Esophagus squamous epithelium (tissue), 5 donors: ENCODE measurements at regions not wholly inside any gene's neighbourhood (a gene's known extent, or its start where the extent isn't known, plus 50 kb on each side); places are given as distances from the start of the nearest gene placed in this dataset.

Experiments used
- DNase-seq: peaks from one replicate; lab custom pipeline; 2025; lab: John Stamatoyannopoulos, UW
- H3K27ac ChIP-seq, 4 donors: fragments of 200-600 bp; sonication (generic); one replicate each; pipeline ENCODE4 v1.5.1; 2016 to 2019; ENCODE audit warnings: mild to moderate bottlenecking in 1 of 4
- H3K27me3 ChIP-seq, 4 donors: fragments of 200-600 bp; sonication (generic); 1 replicate in 3 of 4; 2 replicates in 1 of 4; pipeline versions ENCODE4 v1.5.1 to v1.6.0; 2017 to 2021; ENCODE audit warnings: antibody characterized with exemption in 1 of 4
- H3K36me3 ChIP-seq, 3 donors: fragments of 200-600 bp; sonication (generic); one replicate each; pipeline ENCODE4 v1.5.1; 2016 to 2019
- H3K4me1 ChIP-seq, 3 donors: fragments of 200-600 bp; sonication (generic); one replicate each; pipeline ENCODE4 v1.5.1; 2017 to 2019
- H3K4me3 ChIP-seq, 4 donors: fragments of 200-600 bp; sonication (generic); 1 replicate in 3 of 4; 2 replicates in 1 of 4; pipeline ENCODE4 v1.5.1; 2016 to 2019; ENCODE audit warnings: mild to moderate bottlenecking in 2 of 4, moderate library complexity in 1 of 4
- H3K9me3 ChIP-seq, 3 donors: fragments of 200-600 bp; sonication (generic); one replicate each; pipeline ENCODE4 v1.5.1; 2016 to 2019
- POLR2A ChIP-seq, 4 donors: fragments of 450-650 bp; IDR thresholded peaks; one replicate each; pipeline ENCODE4 v1.6.1; 2017; ENCODE audit warnings: antibody characterized with exemption in 4 of 4, mild to moderate bottlenecking in 4 of 4, moderate library complexity in 3 of 4
- WGBS, 2 donors: methylation state at CpG; one replicate each; pipeline ENCODE4 v1.1.5; 2018; 5-methylcytosine and 5-hydroxymethylcytosine counted together
- intact Hi-C: fragments of 100-400 bp; cut with DNase I; formaldehyde crosslinking; loops from one replicate; pipeline ENCODE4 v1.15.0; 2022
- TF ChIP-seq, protein P1 (sequence below), 6 experiments: fragments of 450-650 bp in 4 of 6; fragments of 200-600 bp in 2 of 6; sonication (generic) in 2 of 6; IDR thresholded peaks; one replicate each; pipeline ENCODE4 v1.5.1; 2016 to 2019; ENCODE audit warnings: antibody characterized with exemption in 6 of 6, mild to moderate bottlenecking in 4 of 6, moderate library complexity in 4 of 6
- donor health status: DM: yes; HTN: yes; CAD: no.

GRCh38 chr2:195051401-195051800 lies 605.6 kb upstream of the SLC39A10 start:
- TF ChIP-seq, protein P1, sequence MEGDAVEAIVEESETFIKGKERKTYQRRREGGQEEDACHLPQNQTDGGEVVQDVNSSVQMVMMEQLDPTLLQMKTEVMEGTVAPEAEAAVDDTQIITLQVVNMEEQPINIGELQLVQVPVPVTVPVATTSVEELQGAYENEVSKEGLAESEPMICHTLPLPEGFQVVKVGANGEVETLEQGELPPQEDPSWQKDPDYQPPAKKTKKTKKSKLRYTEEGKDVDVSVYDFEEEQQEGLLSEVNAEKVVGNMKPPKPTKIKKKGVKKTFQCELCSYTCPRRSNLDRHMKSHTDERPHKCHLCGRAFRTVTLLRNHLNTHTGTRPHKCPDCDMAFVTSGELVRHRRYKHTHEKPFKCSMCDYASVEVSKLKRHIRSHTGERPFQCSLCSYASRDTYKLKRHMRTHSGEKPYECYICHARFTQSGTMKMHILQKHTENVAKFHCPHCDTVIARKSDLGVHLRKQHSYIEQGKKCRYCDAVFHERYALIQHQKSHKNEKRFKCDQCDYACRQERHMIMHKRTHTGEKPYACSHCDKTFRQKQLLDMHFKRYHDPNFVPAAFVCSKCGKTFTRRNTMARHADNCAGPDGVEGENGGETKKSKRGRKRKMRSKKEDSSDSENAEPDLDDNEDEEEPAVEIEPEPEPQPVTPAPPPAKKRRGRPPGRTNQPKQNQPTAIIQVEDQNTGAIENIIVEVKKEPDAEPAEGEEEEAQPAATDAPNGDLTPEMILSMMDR (IDR thresholded peaks at IDR 0.05) = no peak
- no peak for TF ChIP-seq POLR2A (IDR thresholded peaks at IDR 0.05)
- intact Hi-C loops = no loop called here
- Histone ChIP-seq H3K4me3 (no peak overlapping the region), H3K36me3 (no peaks in the 10 kb centered on the region), H3K4me1 (no peaks in the 10 kb centered on the region), H3K9me3 (no peaks in the 10 kb centered on the region), H3K27ac (no peak overlapping the region), H3K27me3 (no peaks in the 10 kb centered on the region)
- no peak for DNase-seq

- 64 to 65% methylated on average over 1 of the region's 1 CpG for WGBS, 2 donors
- Histone ChIP-seq H3K9me3 (no peaks in the 10 kb centered on the region), H3K27me3 (no peaks in the 10 kb centered on the region), H3K4me3 (no peak overlapping the region), H3K27ac (no peak overlapping the region), H3K4me1 (no peaks in the 10 kb centered on the region), H3K36me3 (no peaks in the 10 kb centered on the region)
- DNase-seq = no peak
- intact Hi-C loops = no loop called here
- TF ChIP-seq POLR2A (IDR thresholded peaks at IDR 0.05) = no peak
- TF ChIP-seq, protein P1 (IDR thresholded peaks at IDR 0.05) = no peak
Measured at GRCh38 chr2:195049372-195050031, 607.5 kb upstream of the SLC39A10 start.

GRCh38 chr2:195047955-195048354 lies 609.1 kb upstream of the SLC39A10 start:
- Histone ChIP-seq H3K4me1 (no peaks in the 10 kb centered on the region), H3K27ac (no peak overlapping the region), H3K36me3 (no peaks in the 10 kb centered on the region), H3K9me3 (no peaks in the 10 kb centered on the region), H3K27me3 (no peaks in the 10 kb centered on the region), H3K4me3 (no peak overlapping the region)
- WGBS, 2 donors = 58 to 84% methylated on average over 2 of the region's 2 CpGs
- no peak for DNase-seq
- TF ChIP-seq POLR2A (IDR thresholded peaks at IDR 0.05) = no peak
- TF ChIP-seq, protein P1 (IDR thresholded peaks at IDR 0.05) = no peak
- intact Hi-C loops = no loop called here

- no peak for TF ChIP-seq POLR2A (IDR thresholded peaks at IDR 0.05)
- TF ChIP-seq, protein P1 (IDR thresholded peaks at IDR 0.05) = no peak
- WGBS, 2 donors = 93 to 100% methylated on average over 1 of the region's 1 CpG
- Histone ChIP-seq H3K4me1 (no peaks in the 10 kb centered on the region), H3K27me3 (no peaks in the 10 kb centered on the region), H3K4me3 (no peak overlapping the region), H3K9me3 (no peaks in the 10 kb centered on the region), H3K27ac (no peak overlapping the region), H3K36me3 (no peaks in the 10 kb centered on the region)
- intact Hi-C loops = no loop called here
- DNase-seq = no peak
Measured at GRCh38 chr2:195044801-195045200, 612.2 kb upstream of the SLC39A10 start.

GRCh38 chr2:195038153-195038552 lies 618.9 kb upstream of the SLC39A10 start:
- WGBS, 2 donors = 29 to 48% methylated on average over 2 of the region's 2 CpGs
- intact Hi-C loops = no loop called here
- no peak overlapping the region for H3K4me3 ChIP-seq
- H3K4me1 ChIP-seq = no peaks in the 10 kb centered on the region
- H3K27me3 ChIP-seq = no peaks in the 10 kb centered on the region
- no peak overlapping the region for H3K27ac ChIP-seq
- no peaks in the 10 kb centered on the region for H3K36me3 ChIP-seq
- TF ChIP-seq, protein P1 (IDR thresholded peaks at IDR 0.05) = no peak
- TF ChIP-seq POLR2A (IDR thresholded peaks at IDR 0.05) = no peak
- H3K9me3 ChIP-seq = no peaks in the 10 kb centered on the region
- no peak for DNase-seq
